Sigmoid colon (tissue), 3 donors: ENCODE measurements at regions not wholly inside any gene's neighbourhood (a gene's known extent, or its start where the extent isn't known, plus 50 kb on each side); places are given as distances from the start of the nearest gene placed in this dataset.

Experiments used
- POLR2A ChIP-seq, 2 donors: fragments of 450-650 bp; IDR thresholded peaks; one replicate each; pipeline ENCODE4 v1.6.1; 2016; ENCODE audit warnings: antibody characterized with exemption in 2 of 2, mild to moderate bottlenecking in 2 of 2, moderate library complexity in 2 of 2
- TF ChIP-seq, protein P1 (sequence below), 4 experiments: fragments of 450-650 bp in 3 of 4; fragments of 200-600 bp in 1 of 4; IDR thresholded peaks; one replicate each; pipeline ENCODE4 v1.5.1; 2016 to 2019; ENCODE audit warnings: antibody characterized with exemption in 4 of 4, mild to moderate bottlenecking in 3 of 4, moderate library complexity in 2 of 4

- no peak for TF ChIP-seq POLR2A (IDR thresholded peaks at IDR 0.05)
- TF ChIP-seq, protein P1, sequence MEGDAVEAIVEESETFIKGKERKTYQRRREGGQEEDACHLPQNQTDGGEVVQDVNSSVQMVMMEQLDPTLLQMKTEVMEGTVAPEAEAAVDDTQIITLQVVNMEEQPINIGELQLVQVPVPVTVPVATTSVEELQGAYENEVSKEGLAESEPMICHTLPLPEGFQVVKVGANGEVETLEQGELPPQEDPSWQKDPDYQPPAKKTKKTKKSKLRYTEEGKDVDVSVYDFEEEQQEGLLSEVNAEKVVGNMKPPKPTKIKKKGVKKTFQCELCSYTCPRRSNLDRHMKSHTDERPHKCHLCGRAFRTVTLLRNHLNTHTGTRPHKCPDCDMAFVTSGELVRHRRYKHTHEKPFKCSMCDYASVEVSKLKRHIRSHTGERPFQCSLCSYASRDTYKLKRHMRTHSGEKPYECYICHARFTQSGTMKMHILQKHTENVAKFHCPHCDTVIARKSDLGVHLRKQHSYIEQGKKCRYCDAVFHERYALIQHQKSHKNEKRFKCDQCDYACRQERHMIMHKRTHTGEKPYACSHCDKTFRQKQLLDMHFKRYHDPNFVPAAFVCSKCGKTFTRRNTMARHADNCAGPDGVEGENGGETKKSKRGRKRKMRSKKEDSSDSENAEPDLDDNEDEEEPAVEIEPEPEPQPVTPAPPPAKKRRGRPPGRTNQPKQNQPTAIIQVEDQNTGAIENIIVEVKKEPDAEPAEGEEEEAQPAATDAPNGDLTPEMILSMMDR (IDR thresholded peaks at IDR 0.05), result no peak
These were observed 634.7 kb upstream of the FAM241A start for GRCh38 chr4:111510535-111510934.
